HG03060 (cell line): ENCODE measurements at regions not wholly inside any gene's neighbourhood (a gene's known extent, or its start where the extent isn't known, plus 50 kb on each side); places are given as distances from the start of the nearest gene placed in this dataset.

Experiments used
- ATAC-seq: cut with Tn5 transposase; IDR thresholded peaks from one replicate; pipeline ENCODE4 v1.9.1; 2021; ENCODE audit warnings: low read depth, moderate number of reproducible peaks; ENCODE audit not compliant: unreplicated experiment

DNA sequence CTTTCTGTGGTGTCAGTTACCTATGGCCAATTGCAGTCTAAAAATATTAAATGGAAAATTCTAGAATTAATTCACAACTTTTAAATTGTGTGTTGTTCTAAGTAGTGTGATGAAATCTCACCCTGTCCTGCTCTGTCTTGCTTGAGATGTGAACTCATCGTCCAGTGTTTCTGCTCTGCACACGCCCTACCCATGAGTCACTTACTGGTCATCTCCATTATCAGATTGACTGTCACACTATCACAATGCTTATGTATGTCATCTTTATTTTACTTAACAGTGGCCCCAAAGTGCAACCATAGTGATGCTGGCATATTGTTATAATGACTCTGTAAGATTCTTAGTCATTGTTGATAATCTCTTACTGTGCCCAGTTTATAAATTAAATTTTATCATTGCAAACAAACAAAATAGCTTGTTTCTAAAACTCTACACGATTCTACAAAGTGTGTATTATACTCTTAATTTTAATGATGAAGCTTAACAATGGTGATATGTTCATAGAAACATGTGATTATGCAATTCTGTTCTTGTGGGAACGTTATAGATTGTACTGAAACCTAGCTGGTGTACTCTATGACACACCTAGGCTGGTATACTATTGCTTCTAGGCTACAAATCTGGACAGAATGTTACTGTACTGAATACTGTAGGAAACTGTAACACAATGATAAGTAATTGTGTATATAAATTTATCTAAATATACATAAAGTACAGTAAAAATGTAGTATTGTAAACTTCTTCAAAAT lies 1086.8 kb upstream of the PIK3C3 start:
- ATAC-seq = no peak

GRCh38 chr18:40867459-40867858 lies 1087.6 kb upstream of the PIK3C3 start:
- no peak for ATAC-seq

GRCh38 chr18:40866968-40867367 lies 1088.1 kb upstream of the PIK3C3 start:
- no peak for ATAC-seq

- ATAC-seq = no peak
Measured at GRCh38 chr18:40866013-40866645, 1088.9 kb upstream of the PIK3C3 start.

- no peak for ATAC-seq
Measured at GRCh38 chr18:40864846-40865245, 1090.2 kb upstream of the PIK3C3 start.

DNA sequence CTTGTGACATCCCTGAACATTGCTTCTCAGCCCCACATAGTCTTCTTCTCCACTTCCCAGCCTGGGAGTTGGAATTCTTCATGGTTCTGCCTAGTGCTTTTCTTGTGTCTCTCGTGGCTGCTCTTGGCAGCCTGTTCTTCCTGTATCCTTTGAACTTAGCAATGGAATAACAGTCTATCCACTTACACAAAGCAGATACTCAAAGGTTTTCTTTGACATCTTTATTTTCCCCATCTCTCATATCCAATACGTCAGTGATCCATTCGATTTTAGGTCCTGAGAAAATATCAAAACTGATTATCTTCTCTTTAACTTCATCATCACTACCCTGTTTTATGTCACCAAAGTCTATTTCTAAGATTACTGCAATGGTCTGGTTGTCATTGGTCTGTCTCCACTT lies 1091.2 kb upstream of the PIK3C3 start:
- ATAC-seq = no peak

DNA sequence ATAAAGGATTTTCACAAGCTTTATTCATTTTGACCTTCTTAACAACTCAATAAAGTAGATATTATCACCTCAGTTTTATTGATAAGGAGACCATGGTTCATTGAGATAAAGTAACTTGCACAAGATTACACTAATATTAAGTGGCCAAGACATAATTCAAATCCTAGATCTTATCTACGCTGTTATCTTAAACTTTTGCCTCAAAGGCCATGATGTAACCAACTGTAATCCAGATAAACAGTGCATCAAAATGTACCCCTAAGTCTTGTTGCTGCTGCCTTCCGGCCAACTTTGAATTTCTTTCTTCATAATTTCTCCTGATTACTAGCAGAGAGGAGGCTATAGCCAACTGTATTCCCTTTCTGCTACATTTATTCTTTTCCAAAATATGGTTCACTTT lies 1094.8 kb upstream of the PIK3C3 start:
- ATAC-seq = no peak

- ATAC-seq = no peak
Measured at GRCh38 chr18:40855661-40856060, 1099.4 kb upstream of the PIK3C3 start.

GRCh38 chr18:40852406-40852805 lies 1102.6 kb upstream of the PIK3C3 start:
- ATAC-seq = no peak

GRCh38 chr18:40851014-40851429 lies 1104.0 kb upstream of the PIK3C3 start:
- no peak for ATAC-seq

DNA sequence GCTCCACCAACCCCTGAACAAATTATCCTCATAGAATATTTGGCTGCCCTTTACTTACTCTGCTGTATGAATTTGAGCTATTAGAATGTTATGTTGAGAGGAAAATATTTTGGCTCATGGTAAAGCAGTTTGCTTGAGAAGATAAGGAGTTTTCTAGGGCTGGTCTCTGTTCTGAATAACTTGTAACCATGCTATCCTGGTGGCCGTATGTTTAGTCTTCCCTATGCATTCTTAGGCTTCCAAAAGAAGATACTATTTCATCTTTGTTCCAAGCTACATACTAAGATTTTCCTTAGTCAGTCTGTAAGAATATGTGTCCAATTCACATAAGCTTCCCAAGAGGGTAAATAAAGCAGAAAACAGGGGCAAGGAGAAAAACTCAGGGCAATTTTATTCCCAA lies 1105.1 kb upstream of the PIK3C3 start:
- ATAC-seq = no peak

DNA sequence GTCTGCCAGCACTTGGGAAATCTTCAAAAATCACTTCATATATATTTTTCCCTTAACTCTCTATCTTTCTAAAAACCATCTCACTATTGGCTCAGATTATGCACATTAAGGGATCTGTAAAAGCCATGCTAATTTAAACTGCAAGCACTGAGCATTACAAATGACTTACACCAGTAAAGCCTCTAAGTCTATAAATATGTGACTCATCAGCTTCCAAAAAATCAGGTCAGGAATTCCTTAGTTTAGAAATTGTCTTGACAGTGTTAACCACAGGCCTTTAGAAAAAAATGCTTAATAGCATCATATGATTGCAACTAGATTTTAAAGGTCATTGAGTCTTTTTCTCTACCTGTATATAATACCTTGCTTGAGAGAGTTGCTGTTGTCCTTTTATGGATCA lies 1113.6 kb upstream of the PIK3C3 start:
- ATAC-seq = no peak

GRCh38 chr18:40841063-40841462 lies 1114.0 kb upstream of the PIK3C3 start:
- no peak for ATAC-seq

GRCh38 chr18:40832362-40832761 lies 1122.7 kb upstream of the PIK3C3 start:
- no peak for ATAC-seq

- no peak for ATAC-seq
Measured at GRCh38 chr18:40824291-40824690, 1130.7 kb upstream of the PIK3C3 start.

DNA sequence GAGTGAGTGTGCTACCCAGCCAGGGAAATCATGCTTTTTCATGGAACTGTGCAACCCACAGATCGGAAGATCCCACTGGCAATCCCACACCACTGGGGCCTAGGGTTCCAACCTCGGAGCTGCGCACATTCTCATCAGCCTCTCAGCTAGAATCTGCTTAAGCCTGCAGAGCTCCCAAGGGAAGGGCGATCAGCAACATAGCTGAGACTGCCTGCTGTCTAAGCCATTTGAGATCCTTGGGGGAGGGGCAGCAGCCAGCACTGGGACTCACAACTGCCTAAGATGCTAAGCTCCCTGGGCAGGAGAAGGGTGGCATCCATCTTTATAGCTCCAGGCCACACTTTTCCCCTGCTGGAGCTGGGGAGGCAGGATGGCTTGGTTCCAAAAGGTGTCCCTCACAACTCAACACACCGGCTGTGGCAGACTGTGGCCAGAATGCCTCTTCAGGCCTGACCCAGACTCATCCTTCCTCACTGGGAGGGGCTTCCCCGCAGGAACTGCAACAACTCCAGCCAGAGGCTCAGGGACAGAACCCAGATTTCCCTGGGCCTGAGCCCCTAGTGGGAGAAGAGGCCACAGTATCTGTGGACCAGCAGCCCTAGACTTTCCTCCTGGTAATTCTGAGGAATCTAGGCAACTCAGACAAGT lies 1133.3 kb upstream of the PIK3C3 start:
- no peak for ATAC-seq

- no peak for ATAC-seq
Measured at GRCh38 chr18:40812981-40813515, 1142.0 kb upstream of the PIK3C3 start.

DNA sequence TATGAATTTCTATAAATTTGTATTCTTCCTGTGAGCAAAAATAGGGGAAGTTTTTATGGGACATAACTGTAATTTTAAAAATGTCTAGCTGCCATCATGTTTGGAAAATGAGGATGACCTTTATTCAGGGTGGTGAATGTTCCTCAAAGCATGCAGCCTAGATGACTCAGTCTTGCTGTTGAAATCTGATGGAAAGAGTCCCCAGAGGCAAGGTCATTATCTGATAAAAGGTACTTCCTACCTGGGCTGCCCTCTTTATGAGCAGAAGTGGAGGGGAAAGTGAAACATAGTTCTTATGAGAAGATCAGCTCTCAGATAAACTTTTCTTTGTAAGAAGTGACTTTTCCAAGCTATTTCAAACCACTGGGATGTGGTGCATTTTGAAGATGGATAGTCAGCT lies 1144.7 kb upstream of the PIK3C3 start:
- ATAC-seq = no peak

- no peak for ATAC-seq
Measured at GRCh38 chr18:40789286-40789685, 1165.7 kb upstream of the PIK3C3 start.

GRCh38 chr18:40782453-40783130 lies 1172.4 kb upstream of the PIK3C3 start:
- no peak for ATAC-seq

DNA sequence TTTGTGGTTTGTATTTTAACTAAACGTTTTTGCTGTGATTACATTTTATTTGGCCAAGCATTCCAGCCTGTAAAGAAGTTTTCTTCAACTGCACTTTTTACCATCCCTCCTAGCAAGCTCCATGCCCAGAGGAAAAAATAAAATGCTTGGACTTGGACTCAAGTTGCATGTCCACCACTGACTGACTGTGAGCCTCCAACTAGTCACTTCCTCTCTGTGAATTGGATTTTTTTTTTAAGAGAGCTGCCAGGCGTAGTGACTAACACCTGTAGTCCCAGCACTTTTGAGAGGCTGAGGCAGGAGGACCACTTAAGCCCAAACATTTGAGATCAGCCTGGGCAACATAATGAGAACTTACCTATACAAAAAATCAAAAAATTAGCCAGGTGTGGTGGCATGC lies 1185.2 kb upstream of the PIK3C3 start:
- no peak for ATAC-seq
